HCT116 (cell line): ENCODE measurements at regions not wholly inside any gene's neighbourhood (a gene's known extent, or its start where the extent isn't known, plus 50 kb on each side); places are given as distances from the start of the nearest gene placed in this dataset.

Experiments
- ATAC-seq: fragments of 200-7000 bp; cut with Tn5 transposase; 2 replicates; pipeline ENCODE4 v1.9.1; 2020; ENCODE audit warnings: mild to moderate bottlenecking, moderate library complexity
- BruUV-seq: library from RNA; stranded (reverse); fragments of 400-500 nt; replicated peaks from 2 replicates; lab custom pipeline; 2021; lab: Mats Ljungman, UMichigan
- CTCF ChIA-PET: fragments of 300-600 bp; sonication (Branson Sonifier 250); formaldehyde crosslinking; loops from one replicate; lab custom pipeline; 2021; ENCODE audit warnings: antibody characterized with exemption; lab: Charles Lee
- POLR2A ChIA-PET: fragments of 300-600, 350-600 bp; sonication (Branson Sonifier 250); formaldehyde crosslinking; loops from one replicate; lab custom pipeline; 2021; ENCODE audit warnings: antibody characterized with exemption; lab: Charles Lee
- RAD21 ChIA-PET, 2 experiments: fragments of 300-600 bp; sonication (Branson Sonifier 250); formaldehyde crosslinking; loops; one replicate each; lab custom pipeline; 2023; ENCODE audit warnings: low total read pairs in 2 of 2; ENCODE audit not compliant: uncharacterized antibody in 2 of 2, unreplicated experiment in 2 of 2, low non-redundant PET in 1 of 2; lab: Charles Lee
- DNase-seq: peaks from one replicate; pipeline ENCODE4 v3.0.0-alpha.2; 2010; ENCODE audit warnings: low read depth, low spot score
- H2AFZ ChIP-seq: fragments of 200-600 bp; shearing (Covaris generic), sonication (generic); 2 replicates; pipeline ENCODE4 v1.6.1; 2017; ENCODE audit warnings: low read depth, mixed run types, mixed read lengths, antibody characterized with exemption, low read length; ENCODE audit not compliant: poor library complexity, severe bottlenecking
- H3K27ac ChIP-seq: 2 replicates; pipeline ENCODE4 v1.5.1; 2012; ENCODE audit warnings: low read depth, low read length
- H3K27me3 ChIP-seq: fragments of 200-600 bp; sonication (generic); 2 replicates; pipeline ENCODE4 v1.6.1; 2016; ENCODE audit warnings: mixed run types, low read length, mixed read lengths; ENCODE audit not compliant: insufficient read depth
- H3K36me3 ChIP-seq, 2 experiments: fragments of 200-500 bp in 1 of 2; fragments of 200-600 bp in 1 of 2; sonication (Bioruptor generic) in 1 of 2; sonication (generic) in 1 of 2; 2 replicates each; pipeline versions ENCODE4 v1.5.1 to v1.6.1; 2014 to 2016; ENCODE audit warnings: low read length in 2 of 2, inconsistent platforms in 1 of 2, mixed read lengths in 1 of 2, mixed run types in 1 of 2; ENCODE audit not compliant: insufficient read depth in 2 of 2, control insufficient read depth in 1 of 2
- H3K4me1 ChIP-seq, 2 experiments: fragments of 200-600 bp in 1 of 2; sonication (generic) in 1 of 2; 2 replicates each; pipeline versions ENCODE4 v1.5.1 to v1.6.1; 2012 to 2017; ENCODE audit warnings: low read length in 2 of 2, inconsistent platforms in 1 of 2, mild to moderate bottlenecking in 1 of 2, mixed read lengths in 1 of 2, mixed run types in 1 of 2, moderate library complexity in 1 of 2; ENCODE audit not compliant: insufficient read depth in 2 of 2, control insufficient read depth in 1 of 2
- H3K4me2 ChIP-seq: fragments of 200-600 bp; sonication (generic); 2 replicates; pipeline ENCODE4 v1.6.1; 2017; ENCODE audit warnings: mixed run types, low read length, mixed read lengths
- H3K4me3 ChIP-seq, 2 experiments: fragments of 200-600 bp in 1 of 2; sonication (generic) in 1 of 2; replicated peaks in 1 of 2; 2 replicates each; pipeline ENCODE4 v1.5.1; 2011 to 2016; ENCODE audit warnings: low read length in 2 of 2, control low read depth in 1 of 2, low read depth in 1 of 2, mild to moderate bottlenecking in 1 of 2, mixed read lengths in 1 of 2, mixed run types in 1 of 2
- H3K79me2 ChIP-seq: fragments of 200-600 bp; sonication (generic); 2 replicates; pipeline ENCODE4 v1.6.1; 2017; ENCODE audit warnings: mild to moderate bottlenecking, mixed run types, low read length, moderate library complexity, mixed read lengths; ENCODE audit not compliant: insufficient read depth
- H3K9ac ChIP-seq: fragments of 200-600 bp; sonication (generic); 2 replicates; pipeline ENCODE4 v1.6.1; 2016; ENCODE audit warnings: low read length, mixed read lengths
- H3K9me2 ChIP-seq: fragments of 200-600 bp; sonication (generic), shearing (Covaris generic); 2 replicates; pipeline ENCODE4 v1.6.1; 2017; ENCODE audit warnings: mixed run types, mild to moderate bottlenecking, moderate library complexity; ENCODE audit not compliant: insufficient read depth
- H3K9me3 ChIP-seq, 2 experiments: fragments of 200-500 bp in 1 of 2; fragments of 200-600 bp in 1 of 2; sonication (Bioruptor generic) in 1 of 2; sonication (generic) in 1 of 2; 2 replicates each; pipeline ENCODE4 v1.6.1; 2014 to 2017; ENCODE audit warnings: low read length in 2 of 2, mixed read lengths in 2 of 2, inconsistent platforms in 1 of 2, low read depth in 1 of 2, mild to moderate bottlenecking in 1 of 2, mixed run types in 1 of 2, moderate library complexity in 1 of 2; ENCODE audit not compliant: control insufficient read depth in 1 of 2, insufficient read depth in 1 of 2
- H4K20me1 ChIP-seq: fragments of 200-600 bp; sonication (generic), shearing (Covaris generic); 2 replicates; pipeline ENCODE4 v1.6.1; 2017; ENCODE audit warnings: mixed run types, mild to moderate bottlenecking, moderate library complexity; ENCODE audit not compliant: insufficient read depth
- ATF3 ChIP-seq: IDR thresholded peaks from 2 replicates; pipeline ENCODE4 v1.6.1; 2012
- CBX3 ChIP-seq: IDR thresholded peaks from 2 replicates; pipeline ENCODE4 v1.6.1; 2012; ENCODE audit warnings: low read depth
- CEBPB ChIP-seq: IDR thresholded peaks from 2 replicates; pipeline ENCODE4 v1.6.1; 2012; ENCODE audit warnings: low read depth
- EGR1 ChIP-seq: IDR thresholded peaks from 2 replicates; pipeline ENCODE4 v1.6.1; 2012; ENCODE audit warnings: low read depth
- ELF1 ChIP-seq: IDR thresholded peaks from 2 replicates; pipeline ENCODE4 v1.6.1; 2012; ENCODE audit warnings: low read depth, borderline replicate concordance
- EZH2 ChIP-seq: fragments of 200-600 bp; sonication (generic); IDR thresholded peaks from 2 replicates; pipeline ENCODE4 v1.6.1; 2017; ENCODE audit warnings: antibody characterized with exemption, mixed run types
- POLR2AphosphoS5 ChIP-seq: IDR thresholded peaks from 2 replicates; pipeline ENCODE4 v1.6.1; 2011; ENCODE audit warnings: mild to moderate bottlenecking, low read depth, low read length, moderate library complexity
- RAD21 ChIP-seq: IDR thresholded peaks from 2 replicates; pipeline ENCODE4 v1.6.1; 2012; ENCODE audit warnings: low read depth, mild to moderate bottlenecking
- REST ChIP-seq: IDR thresholded peaks from 2 replicates; pipeline ENCODE4 v1.6.1; 2012; ENCODE audit warnings: low read depth
- SIN3A ChIP-seq: IDR thresholded peaks from 2 replicates; pipeline ENCODE4 v1.6.1; 2012; ENCODE audit warnings: low read depth
- SP1 ChIP-seq: IDR thresholded peaks from 2 replicates; pipeline ENCODE4 v1.6.1; 2012; ENCODE audit warnings: low read depth
- YY1 ChIP-seq: IDR thresholded peaks from 2 replicates; pipeline ENCODE4 v1.6.1; 2011; ENCODE audit warnings: low read length, low read depth, moderate library complexity, mild to moderate bottlenecking; ENCODE audit not compliant: insufficient replicate concordance; ENCODE audit errors: extremely low read depth
- ZNF274 ChIP-seq: fragments of 200-500 bp; sonication (Bioruptor generic); IDR thresholded peaks from 2 replicates; pipeline ENCODE4 v1.6.1; 2014; ENCODE audit warnings: mild to moderate bottlenecking, low read depth, low read length, inconsistent platforms
- intact Hi-C: fragments of 100-400 bp; cut with micrococcal nuclease; formaldehyde crosslinking; loops from 2 replicates; pipeline ENCODE4 v1.10.0; 2022

DNA sequence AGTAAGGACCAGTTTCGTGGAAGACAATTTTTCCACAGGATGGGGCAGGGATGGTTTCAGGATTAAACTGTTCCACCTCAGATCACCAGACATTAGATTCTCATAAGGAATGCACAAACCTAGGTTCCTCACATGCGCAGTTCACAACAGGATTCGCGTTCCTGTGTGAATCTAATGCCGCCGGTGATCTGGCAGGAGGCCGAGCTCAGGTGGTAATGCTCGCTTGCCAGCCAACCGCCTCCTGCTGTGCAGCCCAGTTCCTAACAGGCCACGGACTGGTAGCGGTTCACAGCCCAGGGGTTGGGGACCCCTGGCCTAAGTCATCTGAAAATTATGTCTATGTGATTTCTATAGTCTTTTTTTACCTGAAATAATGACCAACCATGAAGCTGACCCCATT is 217.5 kb downstream of the TMEM200A start:
- POLR2A ChIA-PET = no interaction called here
- no peak for TF ChIP-seq ATF3
- no peak for TF ChIP-seq CBX3
- no peak for TF ChIP-seq SIN3A
- TF ChIP-seq YY1 = no peak
- no peak for TF ChIP-seq EZH2
- no peak for TF ChIP-seq POLR2AphosphoS5
- no peak for TF ChIP-seq RAD21
- TF ChIP-seq ZNF274 = no peak
- TF ChIP-seq ELF1 = no peak
- TF ChIP-seq, all 23 proteins: peak for 0
- Histone ChIP-seq H3K27ac (no peak overlapping the region), H3K4me2 (no peak overlapping the region), H3K27me3 (no peaks in the 10 kb centered on the region), H3K36me3 (no peaks in the 10 kb centered on the region), H3K9me2 (no peaks in the 10 kb centered on the region), H2AFZ (no peak overlapping the region), H3K9ac (no peak overlapping the region), H3K9me3 (no peaks in the 10 kb centered on the region), H3K4me3 (no peak overlapping the region), H3K4me1 (peaks cover 0 to 6% of the 10 kb centered on the region in 2 experiments; a peak in 2 of 4 replicates), H3K79me2 (no peaks in the 10 kb centered on the region), H4K20me1 (no peaks in the 10 kb centered on the region)
- no TSS peak for BruUV-seq
- intact Hi-C loops = no loop called here
- no peak for ATAC-seq
- CTCF ChIA-PET = interaction anchor here (1.6 kb wide), 1 partner anchor 115 kb away, joined by 5 read pairs; no protein-coding TSS in a partner anchor
- DNase-seq = no peak
- RAD21 ChIA-PET = no interaction called here

DNA sequence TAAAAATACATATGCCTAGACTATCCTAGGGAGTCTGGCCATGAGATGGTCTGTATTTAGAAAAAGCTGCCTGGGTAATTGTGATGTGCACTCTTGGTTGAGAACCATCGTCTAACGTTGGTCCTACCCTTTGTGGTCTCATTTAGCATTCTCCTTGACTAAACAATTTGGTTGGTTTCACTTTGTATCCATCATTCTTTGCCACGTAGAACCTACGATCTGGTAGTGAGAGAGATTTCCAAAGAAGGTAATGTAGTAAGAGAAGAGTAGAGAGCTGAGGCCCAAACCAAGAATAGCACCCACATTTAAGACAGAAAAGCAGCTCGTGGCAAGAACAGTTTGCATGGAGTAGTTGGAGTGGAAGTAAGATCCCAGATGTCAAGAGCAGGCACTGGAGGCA is 219.8 kb downstream of the TMEM200A start:
- H3K27ac ChIP-seq = no peak overlapping the region
- no peaks in the 10 kb centered on the region for H3K9me3 ChIP-seq
- H3K4me1 ChIP-seq = peaks cover 0 to 6% of the 10 kb centered on the region in 2 experiments; a peak in 2 of 4 replicates
- DNase-seq (no peak), ATAC-seq (no peak)
- intact Hi-C loops = no loop called here
- no peaks in the 10 kb centered on the region for H3K36me3 ChIP-seq
- H3K4me3 ChIP-seq = no peak overlapping the region
- ChIA-PET POLR2A (no interaction called here), RAD21 (no interaction called here), CTCF (no interaction called here)
- H3K27me3 ChIP-seq = no peaks in the 10 kb centered on the region
- H3K4me2 ChIP-seq = no peak overlapping the region
- no peaks in the 10 kb centered on the region for H3K79me2 ChIP-seq
- H2AFZ ChIP-seq = no peak overlapping the region
- no peak for TF ChIP-seq CBX3
- TF ChIP-seq ATF3 = no peak
- TF ChIP-seq REST = no peak
- no peak for TF ChIP-seq EGR1
- no peak for TF ChIP-seq SP1
- TF ChIP-seq SIN3A = no peak
- no peak for TF ChIP-seq EZH2
- no peak for TF ChIP-seq CEBPB
- BruUV-seq = no TSS peak
- no peaks in the 10 kb centered on the region for H3K9me2 ChIP-seq
- no peak overlapping the region for H3K9ac ChIP-seq
- no peaks in the 10 kb centered on the region for H4K20me1 ChIP-seq
